Activated T-helper 1 cell treated with anti-CD3 and anti-CD28 coated beads, Interleukin-12 subunit alpha, Interleukin-12 subunit beta, Interleukin-2, Interleukin-4 antibody, amounts not matched to agents 30 ng/mL and 10 ng/mL and 1 ng/mL, durations not matched to agents 14 hours and 24 hours and 36 hours (primary cell): ENCODE measurements at regions not wholly inside any gene's neighbourhood (a gene's known extent, or its start where the extent isn't known, plus 50 kb on each side); places are given as distances from the start of the nearest gene placed in this dataset.
A peak's percentile ranks its signal among the peaks of the same experiment; 100 is the strongest.
"Not testable (repeated sequence)": the region's sequence is repeated elsewhere in the genome, so short reads cannot be mapped to it uniquely, and the experiment has no call there.

Experiments
- DNase-seq: peaks from one replicate; pipeline ENCODE4 v3.0.0; 2021; ENCODE audit warnings: low spot score
- H3K27ac Mint-ChIP-seq: one replicate; pipeline ENCODE4 v1.8.0; 2021; ENCODE audit warnings: mild to moderate bottlenecking, mixed read lengths
- H3K27me3 Mint-ChIP-seq: one replicate; pipeline ENCODE4 v1.8.0; 2022; ENCODE audit warnings: mild to moderate bottlenecking, moderate library complexity, mixed read lengths; ENCODE audit not compliant: insufficient read depth
- H3K36me3 Mint-ChIP-seq: one replicate; pipeline ENCODE4 v1.8.0; 2021; ENCODE audit warnings: low read depth, mixed read lengths
- H3K4me1 Mint-ChIP-seq: one replicate; pipeline ENCODE4 v1.8.0; 2021; ENCODE audit warnings: low read depth, mixed read lengths
- H3K4me3 Mint-ChIP-seq: one replicate; pipeline ENCODE4 v1.8.0; 2021; ENCODE audit warnings: mild to moderate bottlenecking, moderate library complexity, mixed read lengths
- H3K9me3 Mint-ChIP-seq: one replicate; pipeline ENCODE4 v1.8.0; 2021; ENCODE audit warnings: mixed read lengths
- intact Hi-C: fragments of 100-400 bp; cut with micrococcal nuclease; formaldehyde crosslinking; loops from one replicate; pipeline ENCODE4 v1.15.1; 2024

GRCh38 chr5:57383093-57383861 is 99.3 kb downstream of the ACTBL2 start:
- Mint-ChIP-seq H3K36me3 (no peaks in the 10 kb centered on the region), H3K27me3 (peaks cover 2% of the 10 kb centered on the region), H3K4me3 (peak overlapping the region; percentile 8), H3K9me3 (peaks cover 4% of the 10 kb centered on the region), H3K27ac (peak overlapping the region; percentile 61), H3K4me1 (peaks cover 12% of the 10 kb centered on the region)
- intact Hi-C loops = loop anchor here (1.0 to 5.0 kb wide), 5 partner anchors 61 to 1079 kb away; partner anchors contain the start of gene PLK2
- DNase-seq = peak; percentile 16

- Mint-ChIP-seq H3K9me3 (peaks cover 4% of the 10 kb centered on the region), H3K27me3 (peaks cover 2% of the 10 kb centered on the region), H3K27ac (no peak overlapping the region), H3K4me3 (no peak overlapping the region), H3K4me1 (peaks cover 12% of the 10 kb centered on the region), H3K36me3 (no peaks in the 10 kb centered on the region)
- no peak for DNase-seq
- intact Hi-C loops = loop anchor here (1.0 to 5.0 kb wide), 5 partner anchors 60 to 1080 kb away; partner anchors contain the start of gene PLK2
Observed at GRCh38 chr5:57382655-57383054, 100.0 kb downstream of the ACTBL2 start.

GRCh38 chr5:57370376-57370775 is 112.2 kb downstream of the ACTBL2 start:
- DNase-seq = no peak
- Mint-ChIP-seq H3K27me3 (peaks cover 2% of the 10 kb centered on the region), H3K36me3 (no peaks in the 10 kb centered on the region), H3K9me3 (no peaks in the 10 kb centered on the region), H3K4me1 (no peaks in the 10 kb centered on the region), H3K4me3 (no peak overlapping the region), H3K27ac (no peak overlapping the region)
- intact Hi-C loops = no loop called here

- no peak overlapping the region for H3K27ac Mint-ChIP-seq
- H3K4me3 Mint-ChIP-seq = no peak overlapping the region
- intact Hi-C loops = no loop called here
- H3K36me3 Mint-ChIP-seq = no peaks in the 10 kb centered on the region
- H3K27me3 Mint-ChIP-seq = peaks cover 2% of the 10 kb centered on the region
- no peaks in the 10 kb centered on the region for H3K9me3 Mint-ChIP-seq
- no peaks in the 10 kb centered on the region for H3K4me1 Mint-ChIP-seq
- DNase-seq = no peak
Observed at GRCh38 chr5:57368010-57368409, 114.6 kb downstream of the ACTBL2 start.

- intact Hi-C loops = no loop called here
- no peak for DNase-seq
- Mint-ChIP-seq H3K4me3 (no peak overlapping the region), H3K27ac (no peak overlapping the region), H3K27me3 (peaks cover 2% of the 10 kb centered on the region), H3K4me1 (no peaks in the 10 kb centered on the region), H3K9me3 (no peaks in the 10 kb centered on the region), H3K36me3 (no peaks in the 10 kb centered on the region)
Observed at GRCh38 chr5:57366744-57367143, 115.9 kb downstream of the ACTBL2 start.

- no peak for DNase-seq
- H3K9me3 Mint-ChIP-seq = no peaks in the 10 kb centered on the region
- H3K4me3 Mint-ChIP-seq = no peak overlapping the region
- H3K4me1 Mint-ChIP-seq = no peaks in the 10 kb centered on the region
- intact Hi-C loops = no loop called here
- H3K27ac Mint-ChIP-seq = no peak overlapping the region
- H3K36me3 Mint-ChIP-seq = no peaks in the 10 kb centered on the region
- H3K27me3 Mint-ChIP-seq = no peaks in the 10 kb centered on the region
Observed at GRCh38 chr5:57362951-57363350, 119.7 kb downstream of the ACTBL2 start.

- H3K36me3 Mint-ChIP-seq = no peaks in the 10 kb centered on the region
- no peaks in the 10 kb centered on the region for H3K4me1 Mint-ChIP-seq
- no peak overlapping the region for H3K27ac Mint-ChIP-seq
- H3K27me3 Mint-ChIP-seq = no peaks in the 10 kb centered on the region
- intact Hi-C loops = no loop called here
- DNase-seq = no peak
- H3K4me3 Mint-ChIP-seq = no peak overlapping the region
- H3K9me3 Mint-ChIP-seq = no peaks in the 10 kb centered on the region
Observed at GRCh38 chr5:57360871-57361270, 121.7 kb downstream of the ACTBL2 start.

GRCh38 chr5:57358796-57359592 is 123.6 kb downstream of the ACTBL2 start:
- no peaks in the 10 kb centered on the region for H3K9me3 Mint-ChIP-seq
- no peak overlapping the region for H3K27ac Mint-ChIP-seq
- no peaks in the 10 kb centered on the region for H3K27me3 Mint-ChIP-seq
- intact Hi-C loops = no loop called here
- no peak for DNase-seq
- H3K4me3 Mint-ChIP-seq = no peak overlapping the region
- no peaks in the 10 kb centered on the region for H3K36me3 Mint-ChIP-seq
- no peaks in the 10 kb centered on the region for H3K4me1 Mint-ChIP-seq

- H3K36me3 Mint-ChIP-seq, intact Hi-C loops, H3K9me3 Mint-ChIP-seq, H3K27ac Mint-ChIP-seq, H3K27me3 Mint-ChIP-seq, H3K4me1 Mint-ChIP-seq, DNase-seq, H3K4me3 Mint-ChIP-seq: not testable (repeated sequence)
Observed at GRCh38 chr5:57356850-57357249, 125.8 kb downstream of the ACTBL2 start.

GRCh38 chr5:57349214-57349613 is 133.4 kb downstream of the ACTBL2 start:
- no peak for DNase-seq
- H3K27ac Mint-ChIP-seq = no peak overlapping the region
- no peaks in the 10 kb centered on the region for H3K27me3 Mint-ChIP-seq
- intact Hi-C loops = no loop called here
- no peaks in the 10 kb centered on the region for H3K36me3 Mint-ChIP-seq
- no peaks in the 10 kb centered on the region for H3K9me3 Mint-ChIP-seq
- H3K4me1 Mint-ChIP-seq = no peaks in the 10 kb centered on the region
- no peak overlapping the region for H3K4me3 Mint-ChIP-seq

GRCh38 chr5:57348376-57349140 is 134.1 kb downstream of the ACTBL2 start:
- no peaks in the 10 kb centered on the region for H3K9me3 Mint-ChIP-seq
- no peak overlapping the region for H3K4me3 Mint-ChIP-seq
- H3K4me1 Mint-ChIP-seq = no peaks in the 10 kb centered on the region
- no peak for DNase-seq
- H3K36me3 Mint-ChIP-seq = no peaks in the 10 kb centered on the region
- no peak overlapping the region for H3K27ac Mint-ChIP-seq
- H3K27me3 Mint-ChIP-seq = no peaks in the 10 kb centered on the region
- intact Hi-C loops = no loop called here

- Mint-ChIP-seq H3K36me3 (no peaks in the 10 kb centered on the region), H3K27me3 (no peaks in the 10 kb centered on the region), H3K9me3 (no peaks in the 10 kb centered on the region), H3K27ac (no peak overlapping the region), H3K4me3 (no peak overlapping the region), H3K4me1 (no peaks in the 10 kb centered on the region)
- intact Hi-C loops = no loop called here
- no peak for DNase-seq
Observed at GRCh38 chr5:57346328-57346727, 136.3 kb downstream of the ACTBL2 start.
